Neural progenitor cell (in vitro differentiated cells): ENCODE measurements at regions not wholly inside any gene's neighbourhood (a gene's known extent, or its start where the extent isn't known, plus 50 kb on each side); places are given as distances from the start of the nearest gene placed in this dataset.

ENCODE experiments used
- CTCF ChIP-seq: fragments of 200-600 bp; sonication (generic); IDR thresholded peaks from 2 replicates; pipeline ENCODE4 v1.5.1; 2017; ENCODE audit warnings: antibody characterized with exemption, mild to moderate bottlenecking
- EZH2 ChIP-seq: fragments of 200-600 bp; sonication (generic); IDR thresholded peaks from 2 replicates; pipeline ENCODE4 v1.6.1; 2017; ENCODE audit warnings: antibody characterized with exemption, mild to moderate bottlenecking, moderate library complexity
- EZH2phosphoT487 ChIP-seq: fragments of 200-600 bp; sonication (generic); IDR thresholded peaks from 2 replicates; pipeline ENCODE4 v1.6.1; 2017; ENCODE audit warnings: antibody characterized with exemption

GRCh38 chr6:3663811-3664210 is 87.7 kb downstream of the PXDC1 start:
- TF ChIP-seq CTCF = no peak
- TF ChIP-seq EZH2 = no peak
- no peak for TF ChIP-seq EZH2phosphoT487
